ENCODE measurements at regions not wholly inside any gene's neighbourhood (a gene's known extent, or its start where the extent isn't known, plus 50 kb on each side); places are given as distances from the start of the nearest gene placed in this dataset.

GRCh38 chr2:20137131-20137571, 85.7 kb upstream of the LAPTM4A start:
- H4K20me1 ChIP-seq (ENCODE audit: insufficient read depth): no peaks in the 10 kb centered on the region
- peaks cover 5 to 34% of the 10 kb centered on the region in 2 experiments; a peak in 2 of 4 replicates for H3K4me1 ChIP-seq (ENCODE audit: control insufficient read depth in 1 of 2, insufficient read depth in 2 of 2, low read depth in 1 of 2, low read length in 1 of 2)
- CTCF ChIA-PET: interaction anchor here (0.7 to 15.0 kb wide), 7 partner anchors 26 to 189 kb away, joined by 3 to 215 read pairs (median 12); partner anchors contain the start of gene SDC1
- H3K36me3 ChIP-seq (replicated peaks in 1 of 2; ENCODE audit: control insufficient read depth in 1 of 2, insufficient read depth in 2 of 2, low read length in 1 of 2): no peaks in the 10 kb centered on the region
- TF ChIP-seq EP300 (IDR thresholded peaks at IDR 0.05; ENCODE audit: borderline replicate concordance in 1 of 2, low read depth in 1 of 2, low read length in 1 of 2) (no peak), MXI1 (IDR thresholded peaks at IDR 0.05; ENCODE audit: low read depth, low read length) (no peak), SMC3 (IDR thresholded peaks at IDR 0.05; ENCODE audit: low read depth, low read length) (no peak), JUND (IDR thresholded peaks at IDR 0.05) (no peak), PBX3 (IDR thresholded peaks at IDR 0.05) (no peak), FOXM1 (IDR thresholded peaks at IDR 0.05; ENCODE audit: low read depth) (no peak), YY1 (IDR thresholded peaks at IDR 0.05; ENCODE audit: low read depth) (no peak), CTCF (IDR thresholded peaks at IDR 0.05) (no peak), FOSL2 (IDR thresholded peaks at IDR 0.05; ENCODE audit: borderline replicate concordance, low read depth) (no peak), TEAD4 (IDR thresholded peaks at IDR 0.05; ENCODE audit: borderline replicate concordance, insufficient read depth) (no peak), POLR2AphosphoS5 (IDR thresholded peaks at IDR 0.05; ENCODE audit: low read depth, low read length) (no peak), RXRA (IDR thresholded peaks at IDR 0.05; ENCODE audit: borderline replicate concordance, low read depth) (no peak)
- H3K79me2 ChIP-seq (ENCODE audit: insufficient read depth): no peaks in the 10 kb centered on the region
- no peak overlapping the region for H3K4me2 ChIP-seq
- no peaks in the 10 kb centered on the region for H3K9me2 ChIP-seq
- DNase-seq: no peak
- no peaks in the 10 kb centered on the region for H3K9me3 ChIP-seq
- 86% methylated on average over 10 of the region's 10 CpGs for WGBS (ENCODE audit: low lambda C conversion rate)
- no peaks in the 10 kb centered on the region for H3F3A ChIP-seq (replicated peaks; ENCODE audit: insufficient read depth)
- H3K9ac ChIP-seq: no peak overlapping the region
- POLR2A ChIA-PET: interaction anchor here (1.1 to 1.3 kb wide), 2 partner anchors 80 to 88 kb away, joined by 4 read pairs; partner anchors contain the start of gene SDC1
- no peak overlapping the region for H2AFZ ChIP-seq (ENCODE audit: low read depth)
- H3K27ac ChIP-seq (ENCODE audit: low read depth in 2 of 2, low read length in 1 of 2): no peak overlapping the region
- no peaks in the 10 kb centered on the region for H3K27me3 ChIP-seq (ENCODE audit: insufficient read depth)
- H3K4me3 ChIP-seq (ENCODE audit: low read depth in 2 of 2, low read length in 1 of 2): no peak overlapping the region

GRCh38 chr2:20136149-20136548, 84.7 kb upstream of the LAPTM4A start:
- no peak for DNase-seq
- H3K4me1 ChIP-seq (ENCODE audit: control insufficient read depth in 1 of 2, insufficient read depth in 2 of 2, low read depth in 1 of 2, low read length in 1 of 2): peaks cover 0 to 34% of the 10 kb centered on the region in 2 experiments; a peak in 1 of 4 replicates
- no peak overlapping the region for H3K4me2 ChIP-seq
- no peaks in the 10 kb centered on the region for H3K36me3 ChIP-seq (replicated peaks in 1 of 2; ENCODE audit: control insufficient read depth in 1 of 2, insufficient read depth in 2 of 2, low read length in 1 of 2)
- H3K9ac ChIP-seq: no peak overlapping the region
- H3K4me3 ChIP-seq (ENCODE audit: low read depth in 2 of 2, low read length in 1 of 2): no peak overlapping the region
- no peaks in the 10 kb centered on the region for H3K9me2 ChIP-seq
- TF ChIP-seq NFIC (IDR thresholded peaks at IDR 0.05; ENCODE audit: borderline replicate concordance) (no peak), RFX5 (IDR thresholded peaks at IDR 0.05; ENCODE audit: low read length) (no peak), SIN3A (IDR thresholded peaks at IDR 0.05; ENCODE audit: borderline replicate concordance, low read depth, low read length) (no peak), CHD2 (IDR thresholded peaks at IDR 0.05; ENCODE audit: low read length, partially characterized antibody) (no peak), EZH2phosphoT487 (IDR thresholded peaks at IDR 0.05; ENCODE audit: borderline replicate concordance, low read depth) (no peak), FOSL2 (IDR thresholded peaks at IDR 0.05; ENCODE audit: borderline replicate concordance, low read depth) (no peak), PBX3 (IDR thresholded peaks at IDR 0.05) (no peak), RXRA (IDR thresholded peaks at IDR 0.05; ENCODE audit: borderline replicate concordance, low read depth) (no peak), GABPA (IDR thresholded peaks at IDR 0.05; ENCODE audit: low read depth) (no peak), CTCF (IDR thresholded peaks at IDR 0.05) (no peak), TCF12 (IDR thresholded peaks at IDR 0.05) (no peak), FOXJ3 (CRISPR knock-in tag; IDR thresholded peaks at IDR 0.05) (no peak), RCOR1 (IDR thresholded peaks at IDR 0.05; ENCODE audit: low read length) (no peak), MXI1 (IDR thresholded peaks at IDR 0.05; ENCODE audit: low read depth, low read length) (no peak)
- no peaks in the 10 kb centered on the region for H3K9me3 ChIP-seq
- H2AFZ ChIP-seq (ENCODE audit: low read depth): no peak overlapping the region
- no peaks in the 10 kb centered on the region for H3K27me3 ChIP-seq (ENCODE audit: insufficient read depth)
- WGBS (ENCODE audit: low lambda C conversion rate): 94% methylated on average over 8 of the region's 12 CpGs
- no peaks in the 10 kb centered on the region for H3F3A ChIP-seq (replicated peaks; ENCODE audit: insufficient read depth)
- no peaks in the 10 kb centered on the region for H4K20me1 ChIP-seq (ENCODE audit: insufficient read depth)
- POLR2A ChIA-PET: interaction anchor here (1.1 to 2.2 kb wide), 3 partner anchors 81 to 89 kb away, joined by 4 to 12 read pairs (median 4); no protein-coding TSS in a partner anchor
- CTCF ChIA-PET: interaction anchor here (0.9 to 15.0 kb wide), 32 partner anchors 8 to 506 kb away, joined by 3 to 215 read pairs (median 6); partner anchors contain the start of gene SDC1
- no peak overlapping the region for H3K27ac ChIP-seq (ENCODE audit: low read depth in 2 of 2, low read length in 1 of 2)
- H3K79me2 ChIP-seq (ENCODE audit: insufficient read depth): no peaks in the 10 kb centered on the region

Measured in SK-N-SH (cell line).